OCI-LY3 (cell line): ENCODE measurements at regions not wholly inside any gene's neighbourhood (a gene's known extent, or its start where the extent isn't known, plus 50 kb on each side); places are given as distances from the start of the nearest gene placed in this dataset.

Experiments
- EZH2phosphoT487 ChIP-seq: fragments of 200-600 bp; shearing (Covaris generic); IDR thresholded peaks from 2 replicates; pipeline ENCODE4 v1.6.1; 2018; ENCODE audit warnings: antibody characterized with exemption, mixed run types, low read depth
- TF ChIP-seq, protein P1 (sequence below): fragments of 200-600, 300-600 bp; sonication (generic); IDR thresholded peaks from 2 replicates; pipeline ENCODE4 v1.5.1; 2014; ENCODE audit warnings: antibody characterized with exemption, low read length, low read depth

DNA sequence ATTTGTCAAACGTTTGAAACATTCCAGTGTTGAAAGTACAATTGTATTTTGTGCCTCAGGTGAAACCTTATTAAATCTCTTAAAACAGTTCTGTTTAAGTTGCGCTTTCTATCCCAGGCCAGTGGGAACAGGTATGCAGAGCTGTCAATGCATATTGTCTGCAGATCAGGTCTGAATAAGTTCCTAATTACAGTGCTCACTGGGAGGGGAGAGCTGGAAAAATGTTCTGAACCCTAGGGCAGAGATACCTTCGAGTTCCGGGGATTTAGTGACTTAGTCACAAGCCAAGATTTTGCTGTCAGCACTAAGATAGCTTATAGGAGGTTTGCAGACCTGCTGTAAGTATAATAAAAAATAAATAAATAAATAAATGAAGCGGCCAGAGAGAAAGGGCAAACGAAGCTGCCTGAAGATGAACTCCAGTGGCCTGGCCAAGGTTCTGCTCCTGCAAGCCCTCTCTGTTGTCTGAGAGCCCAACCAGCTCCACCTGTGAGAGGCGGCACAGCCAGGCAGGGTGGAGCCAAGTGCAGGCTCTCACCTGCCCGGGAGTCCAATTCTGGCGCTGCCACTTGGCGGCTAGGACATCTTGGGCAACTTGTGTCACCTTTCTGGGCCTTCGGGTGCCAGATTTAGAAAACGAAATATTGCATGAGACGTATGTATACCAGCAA, 97.9 kb upstream of the SLC7A1 start:
- TF ChIP-seq, protein P1, sequence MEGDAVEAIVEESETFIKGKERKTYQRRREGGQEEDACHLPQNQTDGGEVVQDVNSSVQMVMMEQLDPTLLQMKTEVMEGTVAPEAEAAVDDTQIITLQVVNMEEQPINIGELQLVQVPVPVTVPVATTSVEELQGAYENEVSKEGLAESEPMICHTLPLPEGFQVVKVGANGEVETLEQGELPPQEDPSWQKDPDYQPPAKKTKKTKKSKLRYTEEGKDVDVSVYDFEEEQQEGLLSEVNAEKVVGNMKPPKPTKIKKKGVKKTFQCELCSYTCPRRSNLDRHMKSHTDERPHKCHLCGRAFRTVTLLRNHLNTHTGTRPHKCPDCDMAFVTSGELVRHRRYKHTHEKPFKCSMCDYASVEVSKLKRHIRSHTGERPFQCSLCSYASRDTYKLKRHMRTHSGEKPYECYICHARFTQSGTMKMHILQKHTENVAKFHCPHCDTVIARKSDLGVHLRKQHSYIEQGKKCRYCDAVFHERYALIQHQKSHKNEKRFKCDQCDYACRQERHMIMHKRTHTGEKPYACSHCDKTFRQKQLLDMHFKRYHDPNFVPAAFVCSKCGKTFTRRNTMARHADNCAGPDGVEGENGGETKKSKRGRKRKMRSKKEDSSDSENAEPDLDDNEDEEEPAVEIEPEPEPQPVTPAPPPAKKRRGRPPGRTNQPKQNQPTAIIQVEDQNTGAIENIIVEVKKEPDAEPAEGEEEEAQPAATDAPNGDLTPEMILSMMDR, result no peak
- TF ChIP-seq EZH2phosphoT487, result no peak
